ENCODE measurements at regions not wholly inside any gene's neighbourhood (a gene's known extent, or its start where the extent isn't known, plus 50 kb on each side); places are given as distances from the start of the nearest gene placed in this dataset.

- TF ChIP-seq CTCF (IDR thresholded peaks at IDR 0.05) (no peak), POLR2A (IDR thresholded peaks at IDR 0.05) (no peak), POLR2AphosphoS5 (IDR thresholded peaks at IDR 0.05) (no peak)
These were observed 193.4 kb upstream of the GSE1 start for GRCh38 chr16:85419503-85420408.
